ENCODE measurements at regions not wholly inside any gene's neighbourhood (a gene's known extent, or its start where the extent isn't known, plus 50 kb on each side); places are given as distances from the start of the nearest gene placed in this dataset.

DNA sequence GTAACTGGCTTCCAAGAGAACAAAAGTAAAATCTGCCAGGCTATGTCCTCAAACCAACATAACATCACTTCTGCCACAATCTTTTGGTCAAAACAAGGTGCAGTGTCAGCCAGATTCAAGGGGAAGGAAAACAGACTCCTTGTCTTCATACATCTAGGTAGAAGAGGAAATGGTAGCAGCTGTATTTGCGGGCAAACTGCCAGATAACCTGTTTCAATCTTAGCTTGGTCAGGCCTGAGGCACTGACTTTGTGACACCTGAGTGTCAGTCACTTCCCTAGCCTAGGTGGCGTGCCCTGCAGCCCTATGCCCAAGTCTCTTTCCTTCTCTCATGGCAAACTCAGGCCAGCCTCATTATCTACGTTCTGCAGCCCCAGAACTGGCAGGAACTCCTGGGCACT, 146.2 kb upstream of the JADE1 start:
- TF ChIP-seq, protein P1, sequence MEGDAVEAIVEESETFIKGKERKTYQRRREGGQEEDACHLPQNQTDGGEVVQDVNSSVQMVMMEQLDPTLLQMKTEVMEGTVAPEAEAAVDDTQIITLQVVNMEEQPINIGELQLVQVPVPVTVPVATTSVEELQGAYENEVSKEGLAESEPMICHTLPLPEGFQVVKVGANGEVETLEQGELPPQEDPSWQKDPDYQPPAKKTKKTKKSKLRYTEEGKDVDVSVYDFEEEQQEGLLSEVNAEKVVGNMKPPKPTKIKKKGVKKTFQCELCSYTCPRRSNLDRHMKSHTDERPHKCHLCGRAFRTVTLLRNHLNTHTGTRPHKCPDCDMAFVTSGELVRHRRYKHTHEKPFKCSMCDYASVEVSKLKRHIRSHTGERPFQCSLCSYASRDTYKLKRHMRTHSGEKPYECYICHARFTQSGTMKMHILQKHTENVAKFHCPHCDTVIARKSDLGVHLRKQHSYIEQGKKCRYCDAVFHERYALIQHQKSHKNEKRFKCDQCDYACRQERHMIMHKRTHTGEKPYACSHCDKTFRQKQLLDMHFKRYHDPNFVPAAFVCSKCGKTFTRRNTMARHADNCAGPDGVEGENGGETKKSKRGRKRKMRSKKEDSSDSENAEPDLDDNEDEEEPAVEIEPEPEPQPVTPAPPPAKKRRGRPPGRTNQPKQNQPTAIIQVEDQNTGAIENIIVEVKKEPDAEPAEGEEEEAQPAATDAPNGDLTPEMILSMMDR (conservative IDR thresholded peaks at IDR 0.05): no peak
- TF ChIP-seq ZFX (IDR thresholded peaks at IDR 0.05): no peak
